SK-N-SH (cell line): ENCODE measurements at regions not wholly inside any gene's neighbourhood (a gene's known extent, or its start where the extent isn't known, plus 50 kb on each side); places are given as distances from the start of the nearest gene placed in this dataset.

ENCODE experiments used
- CTCF ChIA-PET: fragments of 300-600, 350-600 bp; formaldehyde crosslinking; extraction: SDS; loops from one replicate; lab custom pipeline; 2021; lab: Yijun Ruan, JAX
- POLR2A ChIA-PET: fragments of 350-600 bp; sonication (Branson Sonifier 250); formaldehyde crosslinking; extraction: SDS; loops from one replicate; lab custom pipeline; 2020; ENCODE audit warnings: antibody characterized with exemption, inconsistent platforms; lab: Yijun Ruan, JAX
- DNase-seq: peaks from one replicate; pipeline ENCODE4 v3.0.0; 2012
- H2AFZ ChIP-seq: fragments of 200-600 bp; sonication (generic); 2 replicates; pipeline ENCODE4 v1.8.1; 2016; ENCODE audit warnings: antibody characterized with exemption, mild to moderate bottlenecking, low read depth
- H3F3A ChIP-seq: fragments of 200-600 bp; sonication (generic); replicated peaks from 2 replicates; pipeline ENCODE3; 2016; ENCODE audit warnings: antibody characterized with exemption, mild to moderate bottlenecking; ENCODE audit not compliant: insufficient read depth
- H3K27ac ChIP-seq, 2 experiments: fragments of 200-500 bp in 1 of 2; fragments of 200-600 bp in 1 of 2; sonication (Bioruptor generic) in 1 of 2; sonication (generic), shearing (Covaris generic) in 1 of 2; 2 replicates each; pipeline versions ENCODE4 v1.5.1 to v1.6.1; 2014 to 2016; ENCODE audit warnings: low read depth in 2 of 2, inconsistent platforms in 1 of 2, low read length in 1 of 2, mild to moderate bottlenecking in 1 of 2, mixed read lengths in 1 of 2
- H3K27me3 ChIP-seq: fragments of 200-600 bp; sonication (generic), shearing (Covaris generic); 2 replicates; pipeline ENCODE4 v1.6.1; 2016; ENCODE audit warnings: mixed run types; ENCODE audit not compliant: insufficient read depth
- H3K36me3 ChIP-seq, 2 experiments: fragments of 200-500 bp in 1 of 2; fragments of 200-600 bp in 1 of 2; sonication (Bioruptor generic) in 1 of 2; sonication (generic) in 1 of 2; replicated peaks in 1 of 2; 2 replicates each; pipeline versions ENCODE3 to v1.5.1; 2014 to 2016; ENCODE audit warnings: low read length in 1 of 2, mild to moderate bottlenecking in 1 of 2; ENCODE audit not compliant: insufficient read depth in 2 of 2, control insufficient read depth in 1 of 2
- H3K4me1 ChIP-seq, 2 experiments: fragments of 200-500 bp in 1 of 2; fragments of 200-600 bp in 1 of 2; sonication (Bioruptor generic) in 1 of 2; sonication (generic), shearing (Covaris generic) in 1 of 2; 2 replicates each; pipeline versions ENCODE4 v1.5.1 to v1.6.1; 2014 to 2016; ENCODE audit warnings: low read depth in 1 of 2, low read length in 1 of 2, mixed run types in 1 of 2; ENCODE audit not compliant: insufficient read depth in 2 of 2, control insufficient read depth in 1 of 2
- H3K4me2 ChIP-seq: fragments of 200-600 bp; sonication (generic), shearing (Covaris generic); 2 replicates; pipeline ENCODE4 v1.6.1; 2017; ENCODE audit warnings: mixed run types
- H3K4me3 ChIP-seq, 2 experiments: fragments of 200-500 bp in 1 of 2; fragments of 200-600 bp in 1 of 2; sonication (Bioruptor generic) in 1 of 2; sonication (generic), shearing (Covaris generic) in 1 of 2; 2 replicates each; pipeline versions ENCODE4 v1.5.1 to v1.8.1; 2014 to 2016; ENCODE audit warnings: low read depth in 2 of 2, inconsistent platforms in 1 of 2, low read length in 1 of 2, mild to moderate bottlenecking in 1 of 2, mixed read lengths in 1 of 2, moderate library complexity in 1 of 2
- H3K79me2 ChIP-seq: fragments of 200-600 bp; sonication (generic); 2 replicates; pipeline ENCODE4 v1.8.1; 2017; ENCODE audit warnings: mild to moderate bottlenecking; ENCODE audit not compliant: insufficient read depth
- H3K9ac ChIP-seq: fragments of 200-600 bp; sonication (generic); 2 replicates; pipeline ENCODE4 v1.6.1; 2017; ENCODE audit warnings: mixed run types
- H3K9me2 ChIP-seq: fragments of 200-600 bp; sonication (generic); 2 replicates; pipeline ENCODE4 v1.6.1; 2017; ENCODE audit warnings: mixed run types
- H3K9me3 ChIP-seq: fragments of 200-600 bp; sonication (generic); 2 replicates; pipeline ENCODE4 v1.6.1; 2017; ENCODE audit warnings: mixed run types, mild to moderate bottlenecking, moderate library complexity
- H4K20me1 ChIP-seq: fragments of 200-600 bp; sonication (generic); 2 replicates; pipeline ENCODE4 v1.6.1; 2017; ENCODE audit warnings: mild to moderate bottlenecking, mixed run types; ENCODE audit not compliant: insufficient read depth
- CHD2 ChIP-seq: fragments of 150-350 bp; IDR thresholded peaks from 2 replicates; pipeline ENCODE4 v1.6.1; 2018; ENCODE audit warnings: low read length; ENCODE audit not compliant: partially characterized antibody
- FOSL2 ChIP-seq: IDR thresholded peaks from 2 replicates; pipeline ENCODE4 v1.4.0; 2012; ENCODE audit warnings: low read depth, mild to moderate bottlenecking, moderate library complexity, borderline replicate concordance
- FOXJ3 ChIP-seq: sonication (generic); formaldehyde crosslinking; IDR thresholded peaks from 2 replicates; pipeline ENCODE4 v1.5.1; 2020; ENCODE audit warnings: mild to moderate bottlenecking, missing genetic modification reagents
- FOXM1 ChIP-seq: IDR thresholded peaks from 2 replicates; pipeline ENCODE4 v1.4.0; 2012; ENCODE audit warnings: low read depth, mild to moderate bottlenecking
- JUND ChIP-seq: IDR thresholded peaks from 2 replicates; pipeline ENCODE4 v1.4.0; 2012
- MXI1 ChIP-seq: IDR thresholded peaks from 2 replicates; pipeline ENCODE4 v1.6.1; 2012; ENCODE audit warnings: mild to moderate bottlenecking, low read depth, low read length, improper control_type of control experiment
- NRF1 ChIP-seq: IDR thresholded peaks from 2 replicates; pipeline ENCODE4 v1.6.1; 2012; ENCODE audit warnings: low read depth, mild to moderate bottlenecking, low read length
- RAD21 ChIP-seq: IDR thresholded peaks from 2 replicates; pipeline ENCODE4 v1.6.1; 2012; ENCODE audit warnings: mild to moderate bottlenecking, low read length
- SIN3A ChIP-seq: IDR thresholded peaks from 2 replicates; pipeline ENCODE4 v1.6.1; 2012; ENCODE audit warnings: low read depth, mild to moderate bottlenecking, low read length, moderate library complexity, borderline replicate concordance
- TCF12 ChIP-seq: IDR thresholded peaks from 2 replicates; pipeline ENCODE4 v1.4.0; 2012
- WGBS: methylation state at CpG from one replicate; pipeline ENCODE4 v1.1.6; 2017; ENCODE audit warnings: low lambda C conversion rate; 5-methylcytosine and 5-hydroxymethylcytosine counted together
- TF ChIP-seq, protein P1 (sequence below): IDR thresholded peaks from 2 replicates; pipeline ENCODE4 v1.6.1; 2012; ENCODE audit warnings: mild to moderate bottlenecking, low read depth, low read length, moderate library complexity

DNA sequence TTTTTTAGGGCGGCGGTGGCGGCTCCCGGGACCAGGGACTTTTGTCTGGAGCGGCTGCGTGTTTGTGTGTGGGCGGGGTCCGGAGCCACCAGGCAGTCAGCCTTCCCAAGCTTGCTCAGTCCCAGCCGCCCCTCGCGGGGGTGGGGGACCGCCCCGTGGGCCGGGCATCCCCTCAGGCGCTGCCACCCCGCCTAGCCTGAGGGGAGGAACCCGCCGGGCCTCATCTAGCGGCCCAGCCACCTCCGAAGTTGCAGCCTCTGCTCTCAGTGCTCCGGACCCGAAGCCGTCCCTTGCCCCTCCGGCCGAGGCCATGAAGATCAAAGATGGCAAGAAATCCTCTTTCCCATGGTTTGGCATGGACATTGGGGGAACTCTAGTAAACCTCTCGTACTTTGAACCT, 235.2 kb downstream of the OR4C45 start:
- POLR2A ChIA-PET: interaction anchor here (0.6 kb wide), 1 partner anchor 74 kb away, joined by 3 read pairs; no protein-coding TSS in a partner anchor
- TF ChIP-seq SIN3A (no peak), FOXM1 (no peak), NRF1 (no peak), JUND (no peak), TCF12 (no peak), FOSL2 (no peak), RAD21 (no peak), MXI1 (no peak), CHD2 (no peak)
- TF ChIP-seq, protein P1, sequence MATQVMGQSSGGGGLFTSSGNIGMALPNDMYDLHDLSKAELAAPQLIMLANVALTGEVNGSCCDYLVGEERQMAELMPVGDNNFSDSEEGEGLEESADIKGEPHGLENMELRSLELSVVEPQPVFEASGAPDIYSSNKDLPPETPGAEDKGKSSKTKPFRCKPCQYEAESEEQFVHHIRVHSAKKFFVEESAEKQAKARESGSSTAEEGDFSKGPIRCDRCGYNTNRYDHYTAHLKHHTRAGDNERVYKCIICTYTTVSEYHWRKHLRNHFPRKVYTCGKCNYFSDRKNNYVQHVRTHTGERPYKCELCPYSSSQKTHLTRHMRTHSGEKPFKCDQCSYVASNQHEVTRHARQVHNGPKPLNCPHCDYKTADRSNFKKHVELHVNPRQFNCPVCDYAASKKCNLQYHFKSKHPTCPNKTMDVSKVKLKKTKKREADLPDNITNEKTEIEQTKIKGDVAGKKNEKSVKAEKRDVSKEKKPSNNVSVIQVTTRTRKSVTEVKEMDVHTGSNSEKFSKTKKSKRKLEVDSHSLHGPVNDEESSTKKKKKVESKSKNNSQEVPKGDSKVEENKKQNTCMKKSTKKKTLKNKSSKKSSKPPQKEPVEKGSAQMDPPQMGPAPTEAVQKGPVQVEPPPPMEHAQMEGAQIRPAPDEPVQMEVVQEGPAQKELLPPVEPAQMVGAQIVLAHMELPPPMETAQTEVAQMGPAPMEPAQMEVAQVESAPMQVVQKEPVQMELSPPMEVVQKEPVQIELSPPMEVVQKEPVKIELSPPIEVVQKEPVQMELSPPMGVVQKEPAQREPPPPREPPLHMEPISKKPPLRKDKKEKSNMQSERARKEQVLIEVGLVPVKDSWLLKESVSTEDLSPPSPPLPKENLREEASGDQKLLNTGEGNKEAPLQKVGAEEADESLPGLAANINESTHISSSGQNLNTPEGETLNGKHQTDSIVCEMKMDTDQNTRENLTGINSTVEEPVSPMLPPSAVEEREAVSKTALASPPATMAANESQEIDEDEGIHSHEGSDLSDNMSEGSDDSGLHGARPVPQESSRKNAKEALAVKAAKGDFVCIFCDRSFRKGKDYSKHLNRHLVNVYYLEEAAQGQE: no peak
- Histone ChIP-seq H3K9me3 (no peaks in the 10 kb centered on the region), H3K9ac (no peak overlapping the region), H3F3A (no peaks in the 10 kb centered on the region), H3K4me2 (no peak overlapping the region), H2AFZ (no peak overlapping the region), H3K4me1 (no peaks in the 10 kb centered on the region), H3K36me3 (no peaks in the 10 kb centered on the region), H3K27ac (no peak overlapping the region), H3K79me2 (no peaks in the 10 kb centered on the region), H4K20me1 (no peaks in the 10 kb centered on the region), H3K27me3 (no peaks in the 10 kb centered on the region), H3K4me3 (no peak overlapping the region), H3K9me2 (no peaks in the 10 kb centered on the region)
- WGBS: 28% methylated on average over 12 of the region's 26 CpGs
- CTCF ChIA-PET: no interaction called here
- peak; percentile 12 for DNase-seq

DNA sequence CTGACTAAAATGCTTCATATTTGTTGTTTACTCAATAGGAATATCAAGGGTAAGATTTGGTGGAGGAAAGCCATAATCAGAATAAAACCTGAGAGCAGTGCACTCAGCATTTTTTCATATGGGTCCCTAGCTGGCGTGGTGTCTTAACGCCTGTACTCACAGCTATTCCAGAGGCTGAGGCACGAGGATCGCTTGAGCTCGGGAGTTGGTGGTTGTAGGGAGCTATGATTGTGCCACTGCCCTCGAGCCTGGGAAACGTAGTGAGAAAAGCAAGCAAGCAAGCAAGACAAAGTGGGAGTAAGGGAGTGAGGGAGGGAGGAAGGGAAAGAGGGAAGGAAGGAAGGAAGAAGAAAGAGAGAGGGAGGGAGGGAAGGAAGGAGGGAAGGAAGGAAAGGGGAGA, 242.5 kb downstream of the OR4C45 start:
- no peaks in the 10 kb centered on the region for H3F3A ChIP-seq
- ChIA-PET POLR2A (no interaction called here), CTCF (no interaction called here)
- no peak overlapping the region for H3K27ac ChIP-seq
- H3K9me3 ChIP-seq: no peaks in the 10 kb centered on the region
- TF ChIP-seq FOXJ3 (CRISPR knock-in tag): no peak
- H3K4me2 ChIP-seq: no peak overlapping the region
- no peaks in the 10 kb centered on the region for H3K36me3 ChIP-seq
- H3K79me2 ChIP-seq: no peaks in the 10 kb centered on the region
- H3K4me1 ChIP-seq: no peaks in the 10 kb centered on the region
- DNase-seq: no peak
- no peaks in the 10 kb centered on the region for H3K9me2 ChIP-seq
- no peaks in the 10 kb centered on the region for H4K20me1 ChIP-seq
- no peak overlapping the region for H3K9ac ChIP-seq
- 7% methylated on average over 7 of the region's 7 CpGs for WGBS
- no peaks in the 10 kb centered on the region for H3K27me3 ChIP-seq
- no peak overlapping the region for H2AFZ ChIP-seq
- no peak overlapping the region for H3K4me3 ChIP-seq
